ENCODE measurements at regions not wholly inside any gene's neighbourhood (a gene's known extent, or its start where the extent isn't known, plus 50 kb on each side); places are given as distances from the start of the nearest gene placed in this dataset.

- no peak for TF ChIP-seq ATF6 (CRISPR knock-in tag; IDR thresholded peaks at IDR 0.05)
- TF ChIP-seq MLX (CRISPR knock-in tag; IDR thresholded peaks at IDR 0.05) = no peak
- no peak for TF ChIP-seq ZNF425 (CRISPR knock-in tag; conservative IDR thresholded peaks at IDR 0.05)
- no peak for TF ChIP-seq PRDM15 (CRISPR knock-in tag; IDR thresholded peaks at IDR 0.05)
These were observed 440.8 kb downstream of the KCNJ2 start (continued) for GRCh38 chr17:70610161-70610560.

- DNase-seq (ENCODE audit: low spot score) (no peak), ATAC-seq (no peak)
- ChIA-PET POLR2A (no interaction called here), CTCF (no interaction called here)
- Mint-ChIP-seq H3K27ac (no peak overlapping the region), H3K4me1 (peaks cover 9% of the 10 kb centered on the region), H3K27me3 (ENCODE audit: low read depth) (no peaks in the 10 kb centered on the region), H3K4me3 (no peak overlapping the region), H3K9me3 (peaks cover under 1% of the 10 kb centered on the region; the same call in 1 of the 2 replicates), H3K36me3 (no peaks in the 10 kb centered on the region)
- no peak for TF ChIP-seq FOXP4 (CRISPR knock-in tag; IDR thresholded peaks at IDR 0.05)
- no peak for TF ChIP-seq RELA (CRISPR knock-in tag; IDR thresholded peaks at IDR 0.05; ENCODE audit: borderline replicate concordance)
- no peak for TF ChIP-seq HMGA2 (CRISPR knock-in tag; IDR thresholded peaks at IDR 0.05)
- no peak for TF ChIP-seq MAX (CRISPR knock-in tag; IDR thresholded peaks at IDR 0.05)
- no peak for TF ChIP-seq NR1H2 (CRISPR knock-in tag; IDR thresholded peaks at IDR 0.05)
- no peak for TF ChIP-seq PRRX2 (CRISPR knock-in tag; IDR thresholded peaks at IDR 0.05)
- TF ChIP-seq CREB1 (CRISPR knock-in tag; IDR thresholded peaks at IDR 0.05) = no peak
- no peak for TF ChIP-seq TEAD1 (CRISPR knock-in tag; IDR thresholded peaks at IDR 0.05)
- TF ChIP-seq TCF7 (CRISPR knock-in tag; IDR thresholded peaks at IDR 0.05; ENCODE audit: low read depth) = no peak
- no peak for TF ChIP-seq AFF4 (CRISPR knock-in tag; IDR thresholded peaks at IDR 0.05; ENCODE audit: borderline replicate concordance)
- TF ChIP-seq TEAD4 (CRISPR knock-in tag; IDR thresholded peaks at IDR 0.05) = no peak
These were observed 444.3 kb downstream of the KCNJ2 start for GRCh38 chr17:70613681-70614080.
